ENCODE measurements at regions not wholly inside any gene's neighbourhood (a gene's known extent, or its start where the extent isn't known, plus 50 kb on each side); places are given as distances from the start of the nearest gene placed in this dataset.

GRCh38 chr12:69062621-69063237 lies 129.8 kb upstream of the CPM start:
- Histone ChIP-seq H4K8ac (replicated peaks; ENCODE audit: insufficient read length, low read depth, low read length) (no peak overlapping the region), H3K23me2 (ENCODE audit: insufficient read length, low read depth, low read length, poor library complexity, severe bottlenecking) (no peaks in the 10 kb centered on the region), H2BK5ac (ENCODE audit: insufficient read length, low read length) (no peak overlapping the region), H3K79me1 (ENCODE audit: insufficient read depth, low read depth, low read length, poor library complexity, severe bottlenecking) (no peaks in the 10 kb centered on the region), H3K9ac (ENCODE audit: extremely low read depth, insufficient read length, low read length) (no peak overlapping the region), H2AFZ (ENCODE audit: low read length) (no peak overlapping the region), H4K91ac (ENCODE audit: insufficient read length, low read depth, low read length) (no peak overlapping the region), H3T11ph (ENCODE audit: low read length) (no peak overlapping the region), H3K27ac (ENCODE audit: insufficient read length, low read depth, low read length) (no peak overlapping the region), H3K56ac (ENCODE audit: insufficient read length, low read depth, low read length) (no peak overlapping the region), H3K14ac (ENCODE audit: insufficient read depth, low read length) (no peak overlapping the region), H3K23ac (ENCODE audit: insufficient read length, low read depth, low read length) (no peak overlapping the region), H2BK12ac (ENCODE audit: insufficient read length, low read depth, low read length) (no peak overlapping the region), H3K4ac (ENCODE audit: low read depth, low read length) (no peak overlapping the region), H2BK120ac (ENCODE audit: low read depth, low read length, poor library complexity, severe bottlenecking) (no peak overlapping the region), H4K20me1 (ENCODE audit: control insufficient read depth, insufficient read depth, insufficient read length) (no peaks in the 10 kb centered on the region), H3K4me2 (ENCODE audit: insufficient read depth, insufficient read length, low read length) (no peak overlapping the region), H2AK5ac (ENCODE audit: insufficient read length, low read length) (no peak overlapping the region), H3K4me1 (ENCODE audit: insufficient read depth, low read length) (no peaks in the 10 kb centered on the region), H3K18ac (ENCODE audit: insufficient read length, low read depth, low read length) (no peak overlapping the region), H2BK15ac (ENCODE audit: low read depth, low read length) (no peak overlapping the region), H3K27me3 (ENCODE audit: insufficient read depth, low read length) (no peaks in the 10 kb centered on the region), H3K79me2 (ENCODE audit: insufficient read depth, low read length) (no peaks in the 10 kb centered on the region), H2BK20ac (ENCODE audit: low read depth, low read length, poor library complexity, severe bottlenecking) (no peak overlapping the region), H4K5ac (ENCODE audit: insufficient read length, low read depth, low read length) (no peak overlapping the region), H3K9me3 (ENCODE audit: control insufficient read depth, low read depth, low read length) (no peaks in the 10 kb centered on the region)
- WGBS (ENCODE audit: extremely low coverage, insufficient read length, low lambda C conversion rate), result no CpG with 5 or more reads among the region's 3 CpGs
- no peaks in the 10 kb centered on the region for H3K9me3 Mint-ChIP-seq
- H3K36me3 Mint-ChIP-seq (ENCODE audit: insufficient read depth in 1 of 3, low read depth in 3 of 3), result no peaks in the 10 kb centered on the region
- TF ChIP-seq CTCF (conservative IDR thresholded peaks at IDR 0.05), result no peak
- H3K27me3 Mint-ChIP-seq (ENCODE audit: low read depth), result no peaks in the 10 kb centered on the region
- peaks cover 18 to 21% of the 10 kb centered on the region in 2 experiments for H3K4me1 Mint-ChIP-seq
- no peak overlapping the region for H3K4me3 Mint-ChIP-seq
- no peak overlapping the region for H3K27ac Mint-ChIP-seq
- no peak for DNase-seq
